Progenitor cell of endocrine pancreas (in vitro differentiated cells): ENCODE measurements at regions not wholly inside any gene's neighbourhood (a gene's known extent, or its start where the extent isn't known, plus 50 kb on each side); places are given as distances from the start of the nearest gene placed in this dataset.

ENCODE experiments used
- DNase-seq: peaks from one replicate; pipeline ENCODE4 v3.0.0; 2021; ENCODE audit warnings: low spot score; ENCODE audit not compliant: unreplicated experiment
- H3K27ac Mint-ChIP-seq: 2 replicates; pipeline ENCODE4 v1.8.0; 2021; ENCODE audit warnings: mild to moderate bottlenecking, moderate library complexity, mixed read lengths
- H3K27me3 Mint-ChIP-seq: 2 replicates; pipeline ENCODE4 v1.8.0; 2021; ENCODE audit warnings: mixed read lengths
- H3K36me3 Mint-ChIP-seq: 2 replicates; pipeline ENCODE4 v1.8.0; 2022; ENCODE audit warnings: mixed read lengths; ENCODE audit not compliant: insufficient read depth
- H3K4me1 Mint-ChIP-seq: 2 replicates; pipeline ENCODE4 v1.8.0; 2021; ENCODE audit warnings: low read depth, mixed read lengths
- H3K4me3 Mint-ChIP-seq: 2 replicates; pipeline ENCODE4 v1.8.0; 2021; ENCODE audit warnings: low read depth, mild to moderate bottlenecking, moderate library complexity, mixed read lengths
- H3K9me3 Mint-ChIP-seq: 2 replicates; pipeline ENCODE4 v1.8.0; 2021; ENCODE audit warnings: low read depth, mixed read lengths
- TF ChIP-seq, protein P1 (sequence below): fragments of 200-600 bp; sonication (generic); IDR thresholded peaks from one replicate; pipeline ENCODE4 v1.5.0; 2021; ENCODE audit warnings: antibody characterized with exemption, mild to moderate bottlenecking; ENCODE audit not compliant: unreplicated experiment

DNA sequence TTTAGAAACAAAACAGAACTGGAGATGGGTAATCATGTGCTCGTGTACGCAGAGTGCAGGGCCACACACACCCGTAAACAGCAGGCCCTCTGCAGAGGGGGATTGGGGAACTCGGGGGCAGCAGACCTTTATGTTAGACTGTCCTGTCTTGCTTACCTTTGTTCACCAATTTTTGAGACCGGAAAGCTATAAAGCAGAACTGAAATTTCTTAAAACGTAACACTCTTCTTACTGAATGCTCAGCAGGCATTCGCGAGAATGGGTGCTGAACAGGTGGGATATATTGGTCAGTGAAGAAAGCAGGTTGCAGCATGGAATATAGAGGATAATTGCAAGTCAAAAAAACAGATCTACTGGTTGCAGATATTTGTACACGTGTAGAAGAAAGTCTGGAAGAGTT, 211.1 kb downstream of the BMP7 start:
- TF ChIP-seq, protein P1, sequence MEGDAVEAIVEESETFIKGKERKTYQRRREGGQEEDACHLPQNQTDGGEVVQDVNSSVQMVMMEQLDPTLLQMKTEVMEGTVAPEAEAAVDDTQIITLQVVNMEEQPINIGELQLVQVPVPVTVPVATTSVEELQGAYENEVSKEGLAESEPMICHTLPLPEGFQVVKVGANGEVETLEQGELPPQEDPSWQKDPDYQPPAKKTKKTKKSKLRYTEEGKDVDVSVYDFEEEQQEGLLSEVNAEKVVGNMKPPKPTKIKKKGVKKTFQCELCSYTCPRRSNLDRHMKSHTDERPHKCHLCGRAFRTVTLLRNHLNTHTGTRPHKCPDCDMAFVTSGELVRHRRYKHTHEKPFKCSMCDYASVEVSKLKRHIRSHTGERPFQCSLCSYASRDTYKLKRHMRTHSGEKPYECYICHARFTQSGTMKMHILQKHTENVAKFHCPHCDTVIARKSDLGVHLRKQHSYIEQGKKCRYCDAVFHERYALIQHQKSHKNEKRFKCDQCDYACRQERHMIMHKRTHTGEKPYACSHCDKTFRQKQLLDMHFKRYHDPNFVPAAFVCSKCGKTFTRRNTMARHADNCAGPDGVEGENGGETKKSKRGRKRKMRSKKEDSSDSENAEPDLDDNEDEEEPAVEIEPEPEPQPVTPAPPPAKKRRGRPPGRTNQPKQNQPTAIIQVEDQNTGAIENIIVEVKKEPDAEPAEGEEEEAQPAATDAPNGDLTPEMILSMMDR: no peak
- Mint-ChIP-seq H3K4me1 (no peaks in the 10 kb centered on the region), H3K27ac (no peak overlapping the region), H3K9me3 (peaks cover 2% of the 10 kb centered on the region), H3K36me3 (no peaks in the 10 kb centered on the region), H3K27me3 (peaks cover 18% of the 10 kb centered on the region), H3K4me3 (no peak overlapping the region)
- DNase-seq: no peak

DNA sequence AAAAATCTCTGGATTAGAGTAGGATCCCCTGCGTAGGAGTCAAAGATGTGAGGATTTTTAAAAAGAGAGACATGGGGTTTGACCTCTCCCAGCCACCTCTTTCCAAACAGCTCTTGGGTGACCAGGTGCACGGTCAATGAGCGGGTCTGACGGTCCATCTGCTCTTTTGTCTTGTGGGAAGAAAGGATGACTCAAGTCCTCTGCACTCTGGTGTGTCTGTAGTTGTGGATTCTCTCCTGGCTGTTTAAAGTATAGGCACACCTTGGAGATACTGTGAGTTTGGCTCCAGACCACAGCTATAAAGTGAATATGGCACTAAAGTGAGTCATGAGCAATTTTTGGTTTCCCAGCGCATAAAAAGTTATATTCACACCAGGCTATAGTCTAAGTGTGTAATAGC, 209.8 kb downstream of the BMP7 start:
- TF ChIP-seq, protein P1: no peak
- Mint-ChIP-seq H3K4me3 (no peak overlapping the region), H3K4me1 (no peaks in the 10 kb centered on the region), H3K36me3 (no peaks in the 10 kb centered on the region), H3K27ac (no peak overlapping the region), H3K9me3 (peaks cover 2% of the 10 kb centered on the region), H3K27me3 (peaks cover 26% of the 10 kb centered on the region)
- no peak for DNase-seq

DNA sequence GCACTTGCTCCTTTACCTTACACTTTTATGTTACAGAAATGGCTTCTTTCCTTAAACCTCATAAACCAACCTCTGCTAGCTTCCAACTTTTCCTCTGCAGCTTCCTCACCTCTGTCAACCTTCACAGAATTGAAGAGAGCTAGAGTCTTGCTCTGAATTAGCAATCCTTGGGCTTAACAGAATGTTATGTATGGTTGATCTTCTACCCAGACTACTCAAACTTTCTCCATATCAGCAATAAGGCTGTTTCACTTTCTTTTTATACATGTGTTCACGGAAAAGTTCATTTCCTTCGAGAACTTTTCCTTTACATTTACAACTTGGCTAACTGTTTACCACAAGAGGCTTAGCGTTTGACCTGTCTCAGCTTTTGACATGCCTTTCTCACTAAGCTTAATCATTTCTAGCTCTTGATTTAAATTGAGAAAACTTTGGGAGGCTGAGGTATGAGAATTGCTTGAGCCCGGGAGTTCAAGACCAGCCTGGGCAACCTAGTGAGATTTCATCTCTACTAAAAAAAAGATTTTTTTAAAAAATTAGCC, 207.3 kb downstream of the BMP7 start:
- no peak overlapping the region for H3K4me3 Mint-ChIP-seq
- no peaks in the 10 kb centered on the region for H3K4me1 Mint-ChIP-seq
- no peaks in the 10 kb centered on the region for H3K36me3 Mint-ChIP-seq
- TF ChIP-seq, protein P1: no peak
- no peak for DNase-seq
- H3K27me3 Mint-ChIP-seq: peaks cover 40% of the 10 kb centered on the region
- H3K27ac Mint-ChIP-seq: no peak overlapping the region
- H3K9me3 Mint-ChIP-seq: no peaks in the 10 kb centered on the region

DNA sequence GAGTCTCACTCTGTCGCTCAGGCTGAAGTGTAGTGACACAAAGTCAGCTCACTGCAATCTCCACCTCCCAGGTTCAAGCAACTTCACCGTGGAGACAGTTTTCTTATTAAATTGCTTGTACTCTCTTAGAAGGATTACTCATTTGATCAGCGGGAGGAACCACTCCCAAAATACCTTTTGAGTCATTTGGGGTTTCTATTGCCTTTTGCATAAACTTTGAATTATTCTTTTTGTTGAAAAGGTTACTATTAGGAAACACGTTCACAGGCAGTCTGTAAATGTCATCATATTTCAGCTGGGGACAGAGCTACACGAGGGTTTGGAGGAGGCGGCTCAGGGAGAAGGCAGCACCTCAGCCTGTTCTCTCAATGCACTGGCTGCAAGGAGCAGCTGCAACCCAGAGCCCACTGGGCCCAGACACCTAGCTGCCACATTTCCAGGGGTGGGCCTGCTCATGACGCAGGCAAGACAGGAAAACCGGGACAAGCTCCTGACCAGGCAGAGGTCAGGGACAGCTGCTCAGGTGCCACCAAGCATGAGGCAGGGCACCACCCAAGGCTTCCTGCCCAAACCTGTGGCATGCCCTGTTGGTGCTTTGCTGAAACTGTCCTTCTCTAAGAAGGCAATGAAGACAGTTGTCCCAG, 205.9 kb downstream of the BMP7 start:
- Mint-ChIP-seq H3K36me3 (no peaks in the 10 kb centered on the region), H3K27me3 (peaks cover 46% of the 10 kb centered on the region), H3K9me3 (no peaks in the 10 kb centered on the region), H3K4me3 (no peak overlapping the region), H3K27ac (no peak overlapping the region), H3K4me1 (no peaks in the 10 kb centered on the region)
- TF ChIP-seq, protein P1: no peak
- no peak for DNase-seq

DNA sequence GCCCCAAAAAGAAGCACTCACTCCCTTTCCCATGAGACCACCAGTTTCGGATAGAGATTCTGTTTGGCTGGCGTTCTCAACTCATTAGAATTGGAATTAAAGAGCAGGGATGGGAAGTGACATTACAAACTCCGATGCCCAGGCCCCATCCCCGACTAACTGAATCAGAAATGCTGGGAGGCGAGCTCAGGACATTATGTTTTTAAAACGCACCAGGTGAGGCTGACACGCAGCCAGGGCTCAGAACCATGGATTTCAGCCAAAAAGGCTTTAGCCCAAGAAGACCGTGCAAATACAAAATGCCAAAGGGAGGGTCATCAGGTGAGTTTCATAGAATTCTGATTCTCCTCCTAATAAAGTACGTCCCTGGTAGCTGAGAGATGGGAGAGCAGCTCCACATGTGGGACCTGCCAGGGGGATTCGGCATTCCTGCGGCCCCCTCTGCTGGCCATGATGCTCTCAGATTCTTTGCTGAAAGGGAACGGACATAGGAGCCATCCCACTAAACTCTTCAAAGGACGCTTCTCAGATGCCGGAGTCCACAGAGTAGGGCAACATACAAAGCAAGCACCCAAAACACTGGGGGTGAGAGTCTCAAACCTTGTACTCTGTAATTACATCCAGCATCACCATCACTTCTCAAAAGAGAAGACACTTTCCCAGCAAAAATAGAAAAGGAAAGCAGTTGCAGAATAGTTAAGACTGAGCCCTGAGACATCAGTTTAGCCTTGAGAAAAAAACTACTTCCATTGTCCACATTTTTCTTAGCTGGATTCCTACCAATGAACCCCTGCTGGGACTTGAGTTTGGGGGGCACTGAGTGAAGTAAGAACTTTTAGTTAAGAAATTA, 205.2 kb downstream of the BMP7 start:
- no peak for DNase-seq
- no peak overlapping the region for H3K27ac Mint-ChIP-seq
- H3K27me3 Mint-ChIP-seq: peaks cover 51% of the 10 kb centered on the region
- peaks cover 1% of the 10 kb centered on the region for H3K4me1 Mint-ChIP-seq
- no peaks in the 10 kb centered on the region for H3K36me3 Mint-ChIP-seq
- TF ChIP-seq, protein P1: peak; percentile 64
- no peaks in the 10 kb centered on the region for H3K9me3 Mint-ChIP-seq
- no peak overlapping the region for H3K4me3 Mint-ChIP-seq
